Erythroblast (primary cell): ENCODE measurements at regions not wholly inside any gene's neighbourhood (a gene's known extent, or its start where the extent isn't known, plus 50 kb on each side); places are given as distances from the start of the nearest gene placed in this dataset.

Source experiments
- GATA1 ChIP-seq: IDR thresholded peaks from 2 replicates; pipeline ENCODE4 v1.6.1; 2011; ENCODE audit warnings: low read depth, mild to moderate bottlenecking, control low read depth, low read length, moderate library complexity
- POLR2A ChIP-seq: IDR thresholded peaks from 2 replicates; pipeline ENCODE4 v1.6.1; 2011; ENCODE audit warnings: mild to moderate bottlenecking, low read length

- TF ChIP-seq POLR2A = no peak
- TF ChIP-seq GATA1 = no peak
Measured at GRCh38 chr7:131164025-131164925, 163.4 kb upstream of the MKLN1 start.
